DOHH2 (cell line): ENCODE measurements at regions not wholly inside any gene's neighbourhood (a gene's known extent, or its start where the extent isn't known, plus 50 kb on each side); places are given as distances from the start of the nearest gene placed in this dataset.

Experiments used
- H3F3A ChIP-seq: fragments of 200-600 bp; sonication (generic), shearing (Covaris generic); 2 replicates; pipeline ENCODE4 v1.6.0; 2016; ENCODE audit warnings: antibody characterized with exemption, mild to moderate bottlenecking; ENCODE audit not compliant: control insufficient read depth, insufficient read depth
- H3K27ac ChIP-seq: fragments of 200-600 bp; sonication (generic); 2 replicates; pipeline ENCODE4 v1.5.1; 2014; ENCODE audit warnings: low read depth, mild to moderate bottlenecking, low read length, moderate library complexity
- H3K27me3 ChIP-seq: fragments of 200-600 bp; sonication (generic); 2 replicates; pipeline ENCODE4 v1.6.1; 2014; ENCODE audit warnings: mild to moderate bottlenecking, low read length, mixed read lengths; ENCODE audit not compliant: control insufficient read depth
- H3K36me3 ChIP-seq: fragments of 200-600 bp; sonication (generic); 2 replicates; pipeline ENCODE4 v1.6.1; 2014; ENCODE audit warnings: mild to moderate bottlenecking, low read length, moderate library complexity, mixed read lengths; ENCODE audit not compliant: control insufficient read depth
- H3K4me1 ChIP-seq: fragments of 200-600 bp; sonication (generic); 2 replicates; pipeline ENCODE4 v1.6.1; 2014; ENCODE audit warnings: mild to moderate bottlenecking, low read length, mixed read lengths; ENCODE audit not compliant: control insufficient read depth
- H3K4me2 ChIP-seq: fragments of 200-600 bp; sonication (generic); 2 replicates; pipeline ENCODE4 v1.6.0; 2014; ENCODE audit warnings: mild to moderate bottlenecking, low read length, moderate library complexity
- H3K4me3 ChIP-seq: fragments of 200-600 bp; sonication (generic); 2 replicates; pipeline ENCODE4 v1.5.1; 2014; ENCODE audit warnings: mild to moderate bottlenecking, low read length, mixed read lengths
- H3K79me2 ChIP-seq: fragments of 200-600 bp; sonication (generic); 2 replicates; pipeline ENCODE4 v1.6.1; 2014; ENCODE audit warnings: mild to moderate bottlenecking, low read length, mixed read lengths; ENCODE audit not compliant: control insufficient read depth
- H3K9me2 ChIP-seq: fragments of 200-600 bp; sonication (generic); replicated peaks from 2 replicates; pipeline ENCODE4 v1.6.1; 2014; ENCODE audit warnings: mild to moderate bottlenecking, low read length, mixed read lengths; ENCODE audit not compliant: control insufficient read depth
- H3K9me3 ChIP-seq: fragments of 200-600 bp; sonication (generic); 2 replicates; pipeline ENCODE4 v1.6.1; 2014; ENCODE audit warnings: antibody characterized with exemption, low read length, mixed read lengths; ENCODE audit not compliant: control insufficient read depth, insufficient read depth
- H4K20me1 ChIP-seq: fragments of 200-600 bp; sonication (generic); 2 replicates; pipeline ENCODE4 v1.6.0; 2014; ENCODE audit warnings: low read depth, mild to moderate bottlenecking, antibody characterized with exemption, low read length, moderate library complexity; ENCODE audit not compliant: control insufficient read depth, insufficient read depth
- CTCF ChIP-seq: fragments of 200-600 bp; sonication (generic); IDR thresholded peaks from one replicate; pipeline ENCODE4 v1.5.1; 2014; ENCODE audit warnings: antibody characterized with exemption, mild to moderate bottlenecking, low read depth, low read length; ENCODE audit not compliant: poor library complexity, severe bottlenecking
- EZH2phosphoT487 ChIP-seq: fragments of 200-600 bp; sonication (generic); IDR thresholded peaks from 2 replicates; pipeline ENCODE4 v1.6.1; 2017; ENCODE audit warnings: borderline replicate concordance, mild to moderate bottlenecking, antibody characterized with exemption, low read length, moderate library complexity, mixed read lengths

- H3K4me2 ChIP-seq: no peak overlapping the region
- H3F3A ChIP-seq: no peaks in the 10 kb centered on the region
- TF ChIP-seq CTCF (no peak), EZH2phosphoT487 (no peak)
Observed at GRCh38 chr19:31013384-31014020, 335.7 kb downstream of the TSHZ3 start.

GRCh38 chr19:31002518-31003244, 346.6 kb downstream of the TSHZ3 start:
- no peaks in the 10 kb centered on the region for H3K9me2 ChIP-seq
- no peaks in the 10 kb centered on the region for H3K4me1 ChIP-seq
- no peaks in the 10 kb centered on the region for H3K79me2 ChIP-seq
- H3K4me3 ChIP-seq: no peak overlapping the region
- no peaks in the 10 kb centered on the region for H3F3A ChIP-seq
- H4K20me1 ChIP-seq: no peaks in the 10 kb centered on the region
- H3K4me2 ChIP-seq: no peak overlapping the region
- no peaks in the 10 kb centered on the region for H3K36me3 ChIP-seq
- H3K27ac ChIP-seq: no peak overlapping the region
- H3K9me3 ChIP-seq: no peaks in the 10 kb centered on the region
- no peaks in the 10 kb centered on the region for H3K27me3 ChIP-seq
- TF ChIP-seq EZH2phosphoT487 (no peak), CTCF (no peak)

More at GRCh38 chr19:31013384-31014020, 335.7 kb downstream of the TSHZ3 start:
- no peak overlapping the region for H3K4me3 ChIP-seq
- H3K9me3 ChIP-seq: peaks cover 2% of the 10 kb centered on the region; the same call in 1 of the 2 replicates
- H3K4me1 ChIP-seq: no peaks in the 10 kb centered on the region
- H4K20me1 ChIP-seq: no peaks in the 10 kb centered on the region
- H3K9me2 ChIP-seq: no peaks in the 10 kb centered on the region
- H3K27me3 ChIP-seq: no peaks in the 10 kb centered on the region
- H3K27ac ChIP-seq: no peak overlapping the region
- no peaks in the 10 kb centered on the region for H3K36me3 ChIP-seq
- no peaks in the 10 kb centered on the region for H3K79me2 ChIP-seq

GRCh38 chr19:31001991-31002390, 347.2 kb downstream of the TSHZ3 start:
- H3K9me2 ChIP-seq: no peaks in the 10 kb centered on the region
- H3F3A ChIP-seq: no peaks in the 10 kb centered on the region
- no peak for TF ChIP-seq CTCF
- TF ChIP-seq EZH2phosphoT487: no peak

More at GRCh38 chr19:31001991-31002390, 347.2 kb downstream of the TSHZ3 start:
- no peaks in the 10 kb centered on the region for H3K79me2 ChIP-seq
- H3K27me3 ChIP-seq: no peaks in the 10 kb centered on the region
- H3K4me2 ChIP-seq: no peak overlapping the region
- H3K9me3 ChIP-seq: no peaks in the 10 kb centered on the region
- H4K20me1 ChIP-seq: no peaks in the 10 kb centered on the region
- no peaks in the 10 kb centered on the region for H3K36me3 ChIP-seq
- H3K4me1 ChIP-seq: no peaks in the 10 kb centered on the region
- no peak overlapping the region for H3K4me3 ChIP-seq
- H3K27ac ChIP-seq: no peak overlapping the region
